Panc1 (cell line): ENCODE measurements at regions not wholly inside any gene's neighbourhood (a gene's known extent, or its start where the extent isn't known, plus 50 kb on each side); places are given as distances from the start of the nearest gene placed in this dataset.

Experiments
- ATAC-seq: fragments of 200-7000 bp; cut with Tn5 transposase; 2 replicates; pipeline ENCODE4 v1.9.1; 2020; ENCODE audit warnings: mild to moderate bottlenecking, moderate library complexity
- BruUV-seq: library from RNA; stranded (reverse); fragments of 400-500 nt; replicated peaks from 2 replicates; lab custom pipeline; 2021; lab: Mats Ljungman, UMichigan
- CTCF ChIA-PET: fragments of 300-600 bp; sonication (Branson Sonifier 250); formaldehyde crosslinking; loops from one replicate; lab custom pipeline; 2022; ENCODE audit warnings: antibody characterized with exemption; lab: Charles Lee
- POLR2A ChIA-PET: fragments of 300-600 bp; sonication (Branson Sonifier 250); formaldehyde crosslinking; loops from one replicate; lab custom pipeline; 2022; ENCODE audit warnings: antibody characterized with exemption; lab: Charles Lee
- DNase-seq: peaks from one replicate; pipeline ENCODE4 v3.0.0-alpha.2; 2010; ENCODE audit warnings: low read depth, low spot score
- H3K27ac ChIP-seq: 2 replicates; pipeline ENCODE4 v1.5.1; 2011; ENCODE audit warnings: mild to moderate bottlenecking, low read length, inconsistent platforms
- H3K27me3 ChIP-seq: fragments of 200-500 bp; sonication (Bioruptor generic); 2 replicates; pipeline ENCODE4 v1.6.0; 2014; ENCODE audit warnings: low read length, inconsistent platforms; ENCODE audit not compliant: control insufficient read depth, insufficient read depth
- H3K36me3 ChIP-seq: fragments of 200-500 bp; sonication (Bioruptor generic); 2 replicates; pipeline ENCODE4 v1.5.1; 2014; ENCODE audit warnings: inconsistent platforms, mild to moderate bottlenecking, low read length, moderate library complexity; ENCODE audit not compliant: control insufficient read depth, insufficient read depth
- H3K4me1 ChIP-seq: 2 replicates; pipeline ENCODE4 v1.5.1; 2011; ENCODE audit warnings: inconsistent platforms, mild to moderate bottlenecking, low read length, moderate library complexity; ENCODE audit not compliant: control insufficient read depth, insufficient read depth
- H3K4me3 ChIP-seq, 2 experiments: 2 replicates each; pipeline ENCODE4 v1.5.1; 2011 to 2012; ENCODE audit warnings: low read depth in 2 of 2, low read length in 2 of 2, mild to moderate bottlenecking in 2 of 2, inconsistent platforms in 1 of 2, moderate library complexity in 1 of 2
- H3K9me3 ChIP-seq: fragments of 200-500 bp; sonication (Bioruptor generic); 2 replicates; pipeline ENCODE4 v1.5.1; 2014; ENCODE audit warnings: low read depth, mild to moderate bottlenecking, inconsistent platforms, low read length, moderate library complexity; ENCODE audit not compliant: control insufficient read depth, insufficient read depth
- POLR2AphosphoS5 ChIP-seq: IDR thresholded peaks from 2 replicates; pipeline ENCODE4 v1.6.1; 2012; ENCODE audit warnings: mild to moderate bottlenecking, low read depth, low read length, moderate library complexity
- SIN3A ChIP-seq: IDR thresholded peaks from 2 replicates; pipeline ENCODE4 v1.6.1; 2012; ENCODE audit warnings: low read depth, mild to moderate bottlenecking, low read length, moderate library complexity, borderline replicate concordance; ENCODE audit not compliant: insufficient read depth
- TCF7L2 ChIP-seq: IDR thresholded peaks from 2 replicates; pipeline ENCODE4 v1.6.1; 2011; ENCODE audit warnings: mild to moderate bottlenecking, low read depth, low read length, inconsistent platforms
- in situ Hi-C: cut with HindIII; loops from 2 replicates; pipeline ENCODE4 v1.10.0; 2016; ENCODE audit warnings: low sequenced_read_pairs, low pct_unique_long_range_greater_than_20kb
- intact Hi-C: fragments of 100-400 bp; cut with micrococcal nuclease; formaldehyde crosslinking; loops from one replicate; pipeline ENCODE4 v1.10.0; 2022; ENCODE audit not compliant: unreplicated experiment
- TF ChIP-seq, protein P1 (sequence below), 2 experiments: IDR thresholded peaks; 2 replicates each; pipeline ENCODE4 v1.6.1; 2011 to 2012; ENCODE audit warnings: low read depth in 2 of 2, control low read depth in 1 of 2, low read length in 1 of 2, mild to moderate bottlenecking in 1 of 2, moderate library complexity in 1 of 2; ENCODE audit not compliant: insufficient read depth in 1 of 2
- TF ChIP-seq, protein P2 (sequence below): fragments of 450-650 bp; IDR thresholded peaks from 2 replicates; pipeline ENCODE4 v1.5.1; 2017; ENCODE audit warnings: mild to moderate bottlenecking

DNA sequence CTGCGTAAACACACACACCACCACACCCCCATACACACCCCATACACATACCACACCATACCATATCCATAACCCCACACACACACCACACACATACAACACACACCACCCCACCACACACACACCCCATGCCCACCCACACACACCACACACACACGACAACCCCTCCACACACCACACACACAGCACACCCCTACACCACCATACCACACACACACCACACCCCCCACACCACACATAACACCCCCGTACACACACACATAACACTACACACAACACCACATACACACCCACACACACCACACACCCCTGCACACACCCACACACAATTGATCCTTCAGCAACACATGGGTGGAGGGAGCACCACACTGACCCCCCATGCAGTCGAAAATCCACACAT is 50.3 kb upstream of the BMS1 start:
- ChIA-PET POLR2A (no interaction called here), CTCF (no interaction called here)
- Histone ChIP-seq H3K27me3 (peaks cover 8% of the 10 kb centered on the region), H3K9me3 (no peaks in the 10 kb centered on the region), H3K4me3 (no peak overlapping the region), H3K36me3 (no peaks in the 10 kb centered on the region), H3K4me1 (no peaks in the 10 kb centered on the region), H3K27ac (no peak overlapping the region)
- BruUV-seq: no TSS peak
- no peak for TF ChIP-seq POLR2AphosphoS5
- TF ChIP-seq, protein P1, sequence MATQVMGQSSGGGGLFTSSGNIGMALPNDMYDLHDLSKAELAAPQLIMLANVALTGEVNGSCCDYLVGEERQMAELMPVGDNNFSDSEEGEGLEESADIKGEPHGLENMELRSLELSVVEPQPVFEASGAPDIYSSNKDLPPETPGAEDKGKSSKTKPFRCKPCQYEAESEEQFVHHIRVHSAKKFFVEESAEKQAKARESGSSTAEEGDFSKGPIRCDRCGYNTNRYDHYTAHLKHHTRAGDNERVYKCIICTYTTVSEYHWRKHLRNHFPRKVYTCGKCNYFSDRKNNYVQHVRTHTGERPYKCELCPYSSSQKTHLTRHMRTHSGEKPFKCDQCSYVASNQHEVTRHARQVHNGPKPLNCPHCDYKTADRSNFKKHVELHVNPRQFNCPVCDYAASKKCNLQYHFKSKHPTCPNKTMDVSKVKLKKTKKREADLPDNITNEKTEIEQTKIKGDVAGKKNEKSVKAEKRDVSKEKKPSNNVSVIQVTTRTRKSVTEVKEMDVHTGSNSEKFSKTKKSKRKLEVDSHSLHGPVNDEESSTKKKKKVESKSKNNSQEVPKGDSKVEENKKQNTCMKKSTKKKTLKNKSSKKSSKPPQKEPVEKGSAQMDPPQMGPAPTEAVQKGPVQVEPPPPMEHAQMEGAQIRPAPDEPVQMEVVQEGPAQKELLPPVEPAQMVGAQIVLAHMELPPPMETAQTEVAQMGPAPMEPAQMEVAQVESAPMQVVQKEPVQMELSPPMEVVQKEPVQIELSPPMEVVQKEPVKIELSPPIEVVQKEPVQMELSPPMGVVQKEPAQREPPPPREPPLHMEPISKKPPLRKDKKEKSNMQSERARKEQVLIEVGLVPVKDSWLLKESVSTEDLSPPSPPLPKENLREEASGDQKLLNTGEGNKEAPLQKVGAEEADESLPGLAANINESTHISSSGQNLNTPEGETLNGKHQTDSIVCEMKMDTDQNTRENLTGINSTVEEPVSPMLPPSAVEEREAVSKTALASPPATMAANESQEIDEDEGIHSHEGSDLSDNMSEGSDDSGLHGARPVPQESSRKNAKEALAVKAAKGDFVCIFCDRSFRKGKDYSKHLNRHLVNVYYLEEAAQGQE (IDR thresholded peaks at IDR 0.05; ENCODE audit: insufficient read depth in 1 of 2, low read depth in 2 of 2, low read length in 1 of 2): no peak
- TF ChIP-seq, protein P2, sequence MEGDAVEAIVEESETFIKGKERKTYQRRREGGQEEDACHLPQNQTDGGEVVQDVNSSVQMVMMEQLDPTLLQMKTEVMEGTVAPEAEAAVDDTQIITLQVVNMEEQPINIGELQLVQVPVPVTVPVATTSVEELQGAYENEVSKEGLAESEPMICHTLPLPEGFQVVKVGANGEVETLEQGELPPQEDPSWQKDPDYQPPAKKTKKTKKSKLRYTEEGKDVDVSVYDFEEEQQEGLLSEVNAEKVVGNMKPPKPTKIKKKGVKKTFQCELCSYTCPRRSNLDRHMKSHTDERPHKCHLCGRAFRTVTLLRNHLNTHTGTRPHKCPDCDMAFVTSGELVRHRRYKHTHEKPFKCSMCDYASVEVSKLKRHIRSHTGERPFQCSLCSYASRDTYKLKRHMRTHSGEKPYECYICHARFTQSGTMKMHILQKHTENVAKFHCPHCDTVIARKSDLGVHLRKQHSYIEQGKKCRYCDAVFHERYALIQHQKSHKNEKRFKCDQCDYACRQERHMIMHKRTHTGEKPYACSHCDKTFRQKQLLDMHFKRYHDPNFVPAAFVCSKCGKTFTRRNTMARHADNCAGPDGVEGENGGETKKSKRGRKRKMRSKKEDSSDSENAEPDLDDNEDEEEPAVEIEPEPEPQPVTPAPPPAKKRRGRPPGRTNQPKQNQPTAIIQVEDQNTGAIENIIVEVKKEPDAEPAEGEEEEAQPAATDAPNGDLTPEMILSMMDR: no peak
- no peak for TF ChIP-seq SIN3A
- no peak for TF ChIP-seq TCF7L2
- in situ Hi-C loops: no loop called here
- intact Hi-C loops: no loop called here
- ATAC-seq (no peak), DNase-seq (no peak)
